OCI-LY3 (cell line): ENCODE measurements at regions not wholly inside any gene's neighbourhood (a gene's known extent, or its start where the extent isn't known, plus 50 kb on each side); places are given as distances from the start of the nearest gene placed in this dataset.

Experiments used
- EZH2phosphoT487 ChIP-seq: fragments of 200-600 bp; shearing (Covaris generic); IDR thresholded peaks from 2 replicates; pipeline ENCODE4 v1.6.1; 2018; ENCODE audit warnings: antibody characterized with exemption, mixed run types, low read depth
- TF ChIP-seq, protein P1 (sequence below): fragments of 200-600, 300-600 bp; sonication (generic); IDR thresholded peaks from 2 replicates; pipeline ENCODE4 v1.5.1; 2014; ENCODE audit warnings: antibody characterized with exemption, low read length, low read depth

DNA sequence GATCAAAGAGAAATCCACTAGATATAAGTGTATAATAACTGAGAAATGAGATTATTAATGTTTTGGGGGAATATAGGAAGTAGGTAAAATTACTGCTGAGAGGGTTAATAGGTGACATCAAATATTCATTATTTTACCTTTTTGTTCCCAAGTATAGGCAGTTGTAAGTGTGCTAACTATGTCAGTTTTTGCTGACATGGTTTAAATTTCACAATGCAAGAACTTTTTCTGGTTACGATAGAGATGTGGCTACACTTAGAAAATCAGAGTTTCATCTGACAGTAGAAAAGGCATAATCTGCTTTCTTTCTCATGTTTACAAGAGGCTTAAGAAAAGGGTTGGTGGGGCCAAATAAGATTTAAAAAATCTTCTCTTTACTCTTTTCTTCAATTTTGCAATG is 235.0 kb upstream of the DPPA4 start:
- TF ChIP-seq, protein P1, sequence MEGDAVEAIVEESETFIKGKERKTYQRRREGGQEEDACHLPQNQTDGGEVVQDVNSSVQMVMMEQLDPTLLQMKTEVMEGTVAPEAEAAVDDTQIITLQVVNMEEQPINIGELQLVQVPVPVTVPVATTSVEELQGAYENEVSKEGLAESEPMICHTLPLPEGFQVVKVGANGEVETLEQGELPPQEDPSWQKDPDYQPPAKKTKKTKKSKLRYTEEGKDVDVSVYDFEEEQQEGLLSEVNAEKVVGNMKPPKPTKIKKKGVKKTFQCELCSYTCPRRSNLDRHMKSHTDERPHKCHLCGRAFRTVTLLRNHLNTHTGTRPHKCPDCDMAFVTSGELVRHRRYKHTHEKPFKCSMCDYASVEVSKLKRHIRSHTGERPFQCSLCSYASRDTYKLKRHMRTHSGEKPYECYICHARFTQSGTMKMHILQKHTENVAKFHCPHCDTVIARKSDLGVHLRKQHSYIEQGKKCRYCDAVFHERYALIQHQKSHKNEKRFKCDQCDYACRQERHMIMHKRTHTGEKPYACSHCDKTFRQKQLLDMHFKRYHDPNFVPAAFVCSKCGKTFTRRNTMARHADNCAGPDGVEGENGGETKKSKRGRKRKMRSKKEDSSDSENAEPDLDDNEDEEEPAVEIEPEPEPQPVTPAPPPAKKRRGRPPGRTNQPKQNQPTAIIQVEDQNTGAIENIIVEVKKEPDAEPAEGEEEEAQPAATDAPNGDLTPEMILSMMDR: no peak
- no peak for TF ChIP-seq EZH2phosphoT487
